ENCODE measurements at regions not wholly inside any gene's neighbourhood (a gene's known extent, or its start where the extent isn't known, plus 50 kb on each side); places are given as distances from the start of the nearest gene placed in this dataset.

DNA sequence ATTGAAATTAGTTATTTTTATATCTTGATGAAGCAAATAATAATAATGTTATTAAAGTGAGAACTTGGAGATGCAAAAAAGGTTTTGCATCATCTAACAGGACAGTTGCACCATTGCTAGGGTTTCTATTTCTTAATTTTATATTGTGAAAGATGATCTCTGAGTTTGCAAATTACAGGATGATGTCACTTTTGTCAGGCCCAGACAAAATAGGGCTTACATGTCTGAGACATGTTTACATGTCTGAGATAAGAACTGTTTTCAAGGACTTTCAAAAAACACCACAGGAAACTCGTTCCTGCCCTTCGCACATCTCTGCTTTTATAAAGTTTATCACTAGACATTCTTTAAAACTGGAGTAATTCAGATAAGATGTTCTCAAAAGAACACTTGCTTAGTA is 1075.8 kb upstream of the MANEA start:
- H3K9me3 ChIP-seq (ENCODE audit: control extremely low read depth in 1 of 5, control insufficient read depth in 4 of 5, insufficient read depth in 2 of 5, low read depth in 1 of 5, low read length in 4 of 5) = no peaks in the 10 kb centered on the region
- ChIA-PET CTCF (no interaction called here), POLR2A (no interaction called here)
- no CpG with 5 or more reads among the region's 2 CpGs for WGBS (ENCODE audit: insufficient coverage)
- no peak overlapping the region for H3K27ac ChIP-seq (ENCODE audit: insufficient read depth in 1 of 2, low read depth in 1 of 2, low read length in 2 of 2, poor library complexity in 1 of 2, severe bottlenecking in 2 of 2)
- H3K36me3 ChIP-seq (ENCODE audit: control insufficient read depth in 4 of 4, insufficient read depth in 4 of 4, low read length in 3 of 4) = no peaks in the 10 kb centered on the region
- DNase-seq = no peak
- no peaks in the 10 kb centered on the region for H3K27me3 ChIP-seq (replicated peaks in 2 of 5; ENCODE audit: control insufficient read depth in 4 of 5, insufficient read depth in 5 of 5, low read length in 4 of 5)
- no peak overlapping the region for H3K4me3 ChIP-seq (ENCODE audit: control insufficient read depth in 1 of 7, extremely low read depth in 1 of 7, insufficient read depth in 4 of 7, low read depth in 2 of 7, low read length in 6 of 7)
- H3K4me1 ChIP-seq (ENCODE audit: control extremely low read depth in 1 of 4, control insufficient read depth in 4 of 4, insufficient read depth in 4 of 4, low read length in 3 of 4) = no peaks in the 10 kb centered on the region

DNA sequence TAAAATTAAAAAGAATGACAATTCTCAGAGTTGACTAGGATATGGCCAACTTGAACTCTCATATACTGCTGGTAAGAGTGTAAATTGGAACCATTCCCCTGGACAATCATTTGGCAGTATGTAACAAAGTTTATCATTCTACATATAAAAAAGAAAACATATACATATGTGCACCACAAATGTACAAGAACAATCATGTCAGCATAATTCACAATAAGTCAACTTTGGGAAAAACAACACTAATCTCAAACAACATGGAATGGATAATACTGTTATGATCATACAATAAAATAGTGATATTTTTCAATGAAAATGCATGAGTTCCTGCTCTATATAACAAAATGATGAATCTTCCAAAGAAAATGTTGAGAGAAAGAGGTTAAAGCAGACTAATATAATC is 1078.7 kb upstream of the EPHA7 start:
- CTCF ChIA-PET = no interaction called here
- Histone ChIP-seq H3K27me3 (replicated peaks in 2 of 5; ENCODE audit: control insufficient read depth in 4 of 5, insufficient read depth in 5 of 5, low read length in 4 of 5) (no peaks in the 10 kb centered on the region), H3K4me1 (ENCODE audit: control extremely low read depth in 1 of 4, control insufficient read depth in 4 of 4, insufficient read depth in 4 of 4, low read length in 3 of 4) (no peaks in the 10 kb centered on the region), H3K36me3 (ENCODE audit: control insufficient read depth in 4 of 4, insufficient read depth in 4 of 4, low read length in 3 of 4) (no peaks in the 10 kb centered on the region), H3K4me3 (ENCODE audit: control insufficient read depth in 1 of 7, extremely low read depth in 1 of 7, insufficient read depth in 4 of 7, low read depth in 2 of 7, low read length in 6 of 7) (no peak overlapping the region), H3K27ac (ENCODE audit: insufficient read depth in 1 of 2, low read depth in 1 of 2, low read length in 2 of 2, poor library complexity in 1 of 2, severe bottlenecking in 2 of 2) (no peak overlapping the region), H3K9me3 (ENCODE audit: control extremely low read depth in 1 of 5, control insufficient read depth in 4 of 5, insufficient read depth in 2 of 5, low read depth in 1 of 5, low read length in 4 of 5) (no peaks in the 10 kb centered on the region)
- DNase-seq = no peak
- POLR2A ChIA-PET = no interaction called here

DNA sequence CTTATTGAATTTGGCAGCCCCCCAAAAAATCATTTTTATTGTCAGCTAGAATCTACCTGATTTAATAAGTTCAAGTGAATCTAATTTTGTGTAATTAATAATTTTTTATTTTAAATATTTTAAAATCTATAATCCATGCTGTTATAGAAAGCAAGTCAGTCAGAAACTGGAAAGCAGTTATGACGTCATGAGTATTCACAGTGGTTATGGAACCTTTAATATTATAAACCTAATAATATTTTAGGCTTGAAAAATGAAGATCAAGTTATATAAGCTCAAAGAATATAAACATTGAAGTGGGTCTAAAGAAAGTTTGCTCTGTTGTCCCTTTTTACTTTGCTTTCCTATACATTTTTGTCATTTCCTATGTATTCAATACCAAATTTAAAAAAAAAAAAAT is 1075.1 kb upstream of the EPHA7 start:
- no peaks in the 10 kb centered on the region for H3K36me3 ChIP-seq (ENCODE audit: control insufficient read depth in 4 of 4, insufficient read depth in 4 of 4, low read length in 3 of 4)
- no peak overlapping the region for H3K27ac ChIP-seq (ENCODE audit: insufficient read depth in 1 of 2, low read depth in 1 of 2, low read length in 2 of 2, poor library complexity in 1 of 2, severe bottlenecking in 2 of 2)
- ChIA-PET POLR2A (no interaction called here), CTCF (no interaction called here)
- no peaks in the 10 kb centered on the region for H3K4me1 ChIP-seq (ENCODE audit: control extremely low read depth in 1 of 4, control insufficient read depth in 4 of 4, insufficient read depth in 4 of 4, low read length in 3 of 4)
- no CpG with 5 or more reads among the region's 1 CpG for WGBS (ENCODE audit: insufficient coverage)
- no peak overlapping the region for H3K4me3 ChIP-seq (ENCODE audit: control insufficient read depth in 1 of 7, extremely low read depth in 1 of 7, insufficient read depth in 4 of 7, low read depth in 2 of 7, low read length in 6 of 7)
- H3K27me3 ChIP-seq (replicated peaks in 2 of 5; ENCODE audit: control insufficient read depth in 4 of 5, insufficient read depth in 5 of 5, low read length in 4 of 5) = no peaks in the 10 kb centered on the region
- no peak for DNase-seq
- H3K9me3 ChIP-seq (ENCODE audit: control extremely low read depth in 1 of 5, control insufficient read depth in 4 of 5, insufficient read depth in 2 of 5, low read depth in 1 of 5, low read length in 4 of 5) = no peaks in the 10 kb centered on the region

DNA sequence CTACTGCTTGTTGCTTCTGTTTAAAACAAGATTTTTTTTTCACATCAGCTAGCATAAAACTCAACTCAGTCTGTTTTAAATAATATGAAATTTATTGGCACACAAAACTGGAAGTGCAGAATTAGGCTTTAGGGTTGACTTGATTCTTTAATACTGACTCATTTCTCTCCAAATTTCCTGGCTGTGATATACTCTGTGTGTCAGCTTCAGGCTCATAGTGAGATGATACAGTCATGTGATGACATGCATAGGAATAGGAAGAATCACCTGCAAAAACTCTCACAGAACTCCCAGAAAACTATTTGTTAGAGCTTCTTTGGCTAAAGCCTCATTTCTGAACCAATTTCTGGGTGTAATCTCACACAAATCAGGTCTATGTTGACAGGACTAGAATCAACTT is 1068.0 kb upstream of the EPHA7 start:
- CTCF ChIA-PET = no interaction called here
- POLR2A ChIA-PET = no interaction called here
- Histone ChIP-seq H3K27me3 (replicated peaks in 2 of 5; ENCODE audit: control insufficient read depth in 4 of 5, insufficient read depth in 5 of 5, low read length in 4 of 5) (no peaks in the 10 kb centered on the region), H3K4me3 (ENCODE audit: control insufficient read depth in 1 of 7, extremely low read depth in 1 of 7, insufficient read depth in 4 of 7, low read depth in 2 of 7, low read length in 6 of 7) (no peak overlapping the region), H3K27ac (ENCODE audit: insufficient read depth in 1 of 2, low read depth in 1 of 2, low read length in 2 of 2, poor library complexity in 1 of 2, severe bottlenecking in 2 of 2) (no peak overlapping the region), H3K9me3 (ENCODE audit: control extremely low read depth in 1 of 5, control insufficient read depth in 4 of 5, insufficient read depth in 2 of 5, low read depth in 1 of 5, low read length in 4 of 5) (no peaks in the 10 kb centered on the region), H3K4me1 (ENCODE audit: control extremely low read depth in 1 of 4, control insufficient read depth in 4 of 4, insufficient read depth in 4 of 4, low read length in 3 of 4) (no peaks in the 10 kb centered on the region), H3K36me3 (ENCODE audit: control insufficient read depth in 4 of 4, insufficient read depth in 4 of 4, low read length in 3 of 4) (no peaks in the 10 kb centered on the region)
- no peak for DNase-seq

DNA sequence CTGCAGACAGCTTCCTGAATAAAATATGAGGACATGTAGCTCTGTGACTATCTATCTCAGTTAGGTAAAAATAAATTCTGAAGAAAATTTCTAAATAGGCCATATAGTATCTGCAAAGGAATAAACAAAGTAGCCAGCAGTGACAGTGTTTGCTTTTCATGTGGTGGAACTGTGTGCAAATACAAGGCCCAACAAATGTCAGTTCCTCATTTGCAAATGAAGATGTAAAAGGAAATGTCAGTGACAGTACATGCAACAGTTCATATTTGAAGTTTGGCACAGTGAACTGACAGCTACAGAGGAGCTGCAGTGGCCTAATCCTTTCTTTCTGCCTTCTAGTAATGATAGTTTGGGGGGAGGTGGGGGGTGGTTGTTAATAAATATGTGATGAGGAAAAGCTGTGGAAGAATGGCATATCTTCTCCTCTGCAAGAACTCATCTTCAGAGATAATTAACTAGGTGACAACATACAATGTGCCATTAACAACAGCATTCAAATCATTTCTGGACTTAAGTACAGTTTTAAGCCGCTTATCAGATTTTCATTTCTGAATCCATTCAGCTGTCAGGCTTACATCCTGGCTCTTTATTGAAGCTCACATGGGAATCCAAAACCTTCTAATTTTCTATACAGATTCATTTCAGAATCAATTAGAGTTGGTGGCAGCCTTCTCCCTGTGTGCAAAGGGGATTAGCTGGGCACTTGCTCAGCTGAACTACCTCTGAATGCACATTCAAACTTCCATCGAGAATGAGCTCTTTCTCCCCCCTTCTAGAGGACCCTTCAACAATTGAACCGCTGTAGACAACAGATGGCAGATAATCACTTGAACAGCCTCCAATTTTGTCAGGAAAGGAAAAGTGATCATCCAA is 1059.0 kb upstream of the EPHA7 start:
- DNase-seq = no peak
- Histone ChIP-seq H3K4me3 (ENCODE audit: control insufficient read depth in 1 of 7, extremely low read depth in 1 of 7, insufficient read depth in 4 of 7, low read depth in 2 of 7, low read length in 6 of 7) (no peak overlapping the region), H3K9me3 (ENCODE audit: control extremely low read depth in 1 of 5, control insufficient read depth in 4 of 5, insufficient read depth in 2 of 5, low read depth in 1 of 5, low read length in 4 of 5) (peaks cover 0 to 2% (median 0%) of the 10 kb centered on the region in 5 experiments), H3K36me3 (ENCODE audit: control insufficient read depth in 4 of 4, insufficient read depth in 4 of 4, low read length in 3 of 4) (no peaks in the 10 kb centered on the region), H3K4me1 (ENCODE audit: control extremely low read depth in 1 of 4, control insufficient read depth in 4 of 4, insufficient read depth in 4 of 4, low read length in 3 of 4) (no peaks in the 10 kb centered on the region), H3K27me3 (replicated peaks in 2 of 5; ENCODE audit: control insufficient read depth in 4 of 5, insufficient read depth in 5 of 5, low read length in 4 of 5) (no peaks in the 10 kb centered on the region), H3K27ac (ENCODE audit: insufficient read depth in 1 of 2, low read depth in 1 of 2, low read length in 2 of 2, poor library complexity in 1 of 2, severe bottlenecking in 2 of 2) (no peak overlapping the region)
- WGBS (ENCODE audit: insufficient coverage) = 100% methylated on average over 2 of the region's 3 CpGs
- CTCF ChIA-PET = interaction anchor here (1.1 kb wide), 1 partner anchor 34 kb away, joined by 3 read pairs; no protein-coding TSS in a partner anchor
- POLR2A ChIA-PET = no interaction called here

DNA sequence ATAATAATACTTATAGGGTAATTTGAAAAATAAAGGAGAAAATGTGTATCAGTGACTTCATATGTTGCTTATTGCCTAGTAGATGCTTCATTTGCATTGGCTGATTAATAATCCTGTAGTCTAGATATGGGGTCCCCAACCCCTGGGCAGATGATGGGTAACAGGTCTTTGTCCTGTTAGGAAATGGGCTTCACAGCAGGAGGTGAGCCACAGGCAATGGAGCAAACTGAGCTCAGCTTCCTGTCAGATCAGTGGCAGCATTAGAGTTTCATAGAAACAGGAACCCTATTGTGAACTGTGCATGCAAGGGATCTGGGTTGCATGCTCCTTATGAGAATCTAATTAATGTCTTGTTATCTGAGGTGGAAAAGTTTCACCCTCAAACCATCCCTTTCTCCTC is 1049.5 kb upstream of the EPHA7 start:
- H3K4me1 ChIP-seq (ENCODE audit: control extremely low read depth in 1 of 4, control insufficient read depth in 4 of 4, insufficient read depth in 4 of 4, low read length in 3 of 4) = no peaks in the 10 kb centered on the region
- H3K4me3 ChIP-seq (ENCODE audit: control insufficient read depth in 1 of 7, extremely low read depth in 1 of 7, insufficient read depth in 4 of 7, low read depth in 2 of 7, low read length in 6 of 7) = no peak overlapping the region
- H3K9me3 ChIP-seq (ENCODE audit: control extremely low read depth in 1 of 5, control insufficient read depth in 4 of 5, insufficient read depth in 2 of 5, low read depth in 1 of 5, low read length in 4 of 5) = no peaks in the 10 kb centered on the region
- POLR2A ChIA-PET = no interaction called here
- H3K27me3 ChIP-seq (replicated peaks in 2 of 5; ENCODE audit: control insufficient read depth in 4 of 5, insufficient read depth in 5 of 5, low read length in 4 of 5) = no peaks in the 10 kb centered on the region
- DNase-seq = no peak
- CTCF ChIA-PET = no interaction called here
- no peak overlapping the region for H3K27ac ChIP-seq (ENCODE audit: insufficient read depth in 1 of 2, low read depth in 1 of 2, low read length in 2 of 2, poor library complexity in 1 of 2, severe bottlenecking in 2 of 2)
- no peaks in the 10 kb centered on the region for H3K36me3 ChIP-seq (ENCODE audit: control insufficient read depth in 4 of 4, insufficient read depth in 4 of 4, low read length in 3 of 4)

DNA sequence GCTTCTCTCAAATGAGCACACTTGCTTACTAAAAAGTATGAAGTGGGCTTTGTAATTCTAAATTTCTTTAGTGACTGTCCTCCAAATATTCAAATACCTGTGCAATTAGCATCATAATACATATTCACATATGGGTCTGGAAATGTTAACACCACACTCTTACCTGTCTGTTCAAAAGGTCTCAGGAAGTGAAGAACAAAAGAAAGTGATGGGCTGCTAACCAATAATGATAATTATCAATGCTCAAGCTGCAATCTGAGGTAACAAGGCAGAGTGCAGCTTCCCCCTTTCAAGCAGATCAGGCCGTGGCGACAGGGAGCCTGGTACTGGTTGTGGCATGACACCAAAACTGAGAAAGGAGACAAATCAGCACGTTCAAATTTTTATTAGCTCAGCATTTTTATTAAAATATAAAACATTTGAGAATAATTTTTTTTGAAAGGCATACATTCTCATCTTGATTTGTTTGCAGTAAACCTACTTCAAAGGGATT is 1044.7 kb upstream of the EPHA7 start:
- no peak overlapping the region for H3K27ac ChIP-seq (ENCODE audit: insufficient read depth in 1 of 2, low read depth in 1 of 2, low read length in 2 of 2, poor library complexity in 1 of 2, severe bottlenecking in 2 of 2)
- no peaks in the 10 kb centered on the region for H3K36me3 ChIP-seq (ENCODE audit: control insufficient read depth in 4 of 4, insufficient read depth in 4 of 4, low read length in 3 of 4)
- H3K9me3 ChIP-seq (ENCODE audit: control extremely low read depth in 1 of 5, control insufficient read depth in 4 of 5, insufficient read depth in 2 of 5, low read depth in 1 of 5, low read length in 4 of 5) = no peaks in the 10 kb centered on the region
- CTCF ChIA-PET = no interaction called here
- no peak overlapping the region for H3K4me3 ChIP-seq (ENCODE audit: control insufficient read depth in 1 of 7, extremely low read depth in 1 of 7, insufficient read depth in 4 of 7, low read depth in 2 of 7, low read length in 6 of 7)
- POLR2A ChIA-PET = no interaction called here
- H3K4me1 ChIP-seq (ENCODE audit: control extremely low read depth in 1 of 4, control insufficient read depth in 4 of 4, insufficient read depth in 4 of 4, low read length in 3 of 4) = no peaks in the 10 kb centered on the region
- WGBS (ENCODE audit: insufficient coverage) = 20% methylated on average over 1 of the region's 3 CpGs
- no peaks in the 10 kb centered on the region for H3K27me3 ChIP-seq (replicated peaks in 2 of 5; ENCODE audit: control insufficient read depth in 4 of 5, insufficient read depth in 5 of 5, low read length in 4 of 5)
- DNase-seq = no peak

Data from common myeloid progenitor, CD34-positive (primary cell).